ENCODE measurements at regions not wholly inside any gene's neighbourhood (a gene's known extent, or its start where the extent isn't known, plus 50 kb on each side); places are given as distances from the start of the nearest gene placed in this dataset.

DNA sequence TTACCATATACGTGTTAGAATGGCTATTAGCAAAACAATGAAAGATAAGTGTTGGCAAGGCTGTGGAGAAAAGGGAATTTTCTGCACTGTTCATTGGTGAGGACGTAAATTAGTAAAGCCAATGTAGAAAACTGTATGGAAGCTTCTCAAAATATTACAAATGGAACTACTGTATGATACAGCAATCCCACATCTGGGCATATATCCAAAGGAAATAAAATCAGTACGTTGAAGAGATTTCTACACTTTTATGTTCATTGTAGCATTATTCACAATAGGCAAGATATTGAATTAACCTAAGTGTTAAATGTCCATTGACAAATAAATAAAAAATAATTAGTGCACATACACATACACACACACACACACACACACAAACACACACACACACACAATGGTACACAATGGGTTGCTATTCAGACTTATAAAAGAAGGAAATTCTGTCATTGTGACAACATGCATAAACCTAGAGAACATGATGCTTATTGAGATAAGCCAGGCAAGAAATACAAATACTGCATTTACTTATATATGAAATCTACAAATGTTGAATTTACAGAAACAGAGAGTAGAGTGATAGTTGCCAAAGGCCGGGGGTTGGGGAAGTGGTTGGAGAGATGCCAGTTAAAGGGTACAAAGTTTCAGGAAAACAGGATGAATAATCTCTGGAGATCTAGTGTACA is 565.8 kb upstream of the LRRC4C start:
- no peak for DNase-seq (ENCODE audit: low read depth in 3 of 3, low spot score in 2 of 3)

DNA sequence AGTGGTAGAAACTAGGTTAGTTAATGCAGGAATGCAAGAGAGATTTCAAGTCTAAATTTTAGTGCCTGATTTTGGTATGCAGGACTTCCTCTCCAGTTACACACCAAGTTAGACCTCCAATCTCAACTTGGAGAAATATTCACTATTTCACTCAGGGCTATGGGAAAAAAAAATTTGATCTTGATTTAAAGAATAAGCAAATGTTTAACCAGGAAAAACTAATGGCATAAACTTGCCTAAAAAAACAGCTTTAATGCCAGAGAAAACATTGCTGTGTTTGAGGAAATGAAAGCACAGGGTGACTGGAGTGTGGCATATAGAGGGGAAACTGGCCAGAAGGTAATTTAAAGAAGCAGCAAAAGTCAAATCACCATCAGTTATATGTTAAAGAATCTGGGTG is 575.4 kb upstream of the LRRC4C start:
- no peak for DNase-seq (ENCODE audit: low read depth in 3 of 3, low spot score in 2 of 3)

DNA sequence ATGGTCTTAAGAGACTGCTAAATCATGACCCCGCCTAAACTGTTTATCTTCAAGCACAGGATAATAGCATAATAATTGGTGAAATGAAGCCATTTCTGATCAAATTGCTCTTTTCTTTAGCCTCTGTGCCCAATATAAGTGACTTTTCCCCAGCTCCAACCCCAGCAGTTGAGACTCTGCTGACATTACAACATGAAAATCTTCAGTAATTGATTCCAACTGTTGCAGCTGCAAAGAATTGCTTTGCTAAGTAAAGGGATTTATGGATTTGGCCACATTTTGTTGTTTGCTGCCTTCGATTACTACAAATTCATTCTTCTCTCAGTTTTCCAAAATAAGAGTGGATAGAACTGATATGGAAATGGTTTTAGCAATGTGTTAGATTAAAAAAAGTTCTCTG is 576.7 kb upstream of the LRRC4C start:
- DNase-seq (ENCODE audit: low read depth in 3 of 3, low spot score in 2 of 3), result no peak

DNA sequence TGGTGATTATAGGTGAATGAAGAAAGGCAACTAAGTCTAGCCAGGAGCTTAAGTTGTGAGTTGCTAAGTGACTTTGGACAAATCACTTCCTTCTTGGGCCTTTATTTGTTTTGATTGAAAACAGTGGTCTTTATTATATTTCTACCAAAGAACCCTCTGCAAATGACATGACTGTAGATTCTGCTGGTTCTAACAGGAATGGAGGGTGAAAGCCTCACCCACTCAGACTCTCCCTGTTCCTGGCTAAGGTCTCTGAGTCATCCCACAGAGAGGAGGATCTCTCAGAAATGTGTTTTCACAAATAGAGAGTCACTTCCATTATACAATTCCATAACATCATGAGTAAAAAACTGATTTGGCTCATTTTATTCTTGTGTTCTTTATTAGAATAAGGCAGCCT is 583.9 kb upstream of the LRRC4C start:
- DNase-seq (ENCODE audit: low read depth in 3 of 3, low spot score in 2 of 3), result no peak

DNA sequence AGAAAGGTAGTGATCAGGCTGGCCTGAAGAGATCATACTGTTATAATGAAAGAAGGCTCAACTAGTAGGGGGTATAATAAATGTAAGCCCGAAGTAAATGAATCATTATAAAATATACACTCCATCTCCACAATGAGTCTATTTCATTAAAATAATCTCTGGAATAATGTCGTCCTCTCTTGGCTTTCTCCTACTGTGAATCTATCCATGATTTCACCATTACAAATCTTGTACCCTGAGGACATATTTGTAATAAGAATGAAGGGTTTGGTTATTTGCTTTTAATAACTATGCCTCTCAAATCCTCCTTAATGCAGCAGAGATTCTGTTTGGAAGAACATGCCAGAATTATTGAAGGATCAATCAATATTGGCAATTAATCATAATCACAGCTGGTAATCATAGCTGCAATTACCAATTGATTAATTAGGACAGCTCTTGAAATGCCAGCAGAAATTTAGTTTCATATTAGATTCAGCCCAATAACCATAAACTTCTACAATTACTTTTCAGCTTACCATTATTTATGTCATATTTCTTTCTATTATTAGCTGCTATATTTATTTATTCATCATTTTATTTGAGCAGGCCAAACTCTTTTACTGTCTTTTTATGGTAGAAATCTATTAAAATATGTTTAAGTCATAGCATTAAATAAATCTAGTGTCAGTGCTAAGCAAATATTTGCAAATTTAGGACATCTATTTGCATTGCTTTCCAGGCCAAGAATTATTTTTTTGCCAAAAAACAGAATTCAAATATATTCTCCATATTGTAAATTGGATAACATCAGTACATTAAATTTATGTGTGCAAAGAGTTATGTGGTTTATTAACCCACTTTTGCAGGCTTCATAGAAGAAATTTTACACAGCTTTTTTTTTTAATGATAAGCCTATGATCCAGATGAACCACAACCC is 588.4 kb upstream of the LRRC4C start:
- DNase-seq (ENCODE audit: low read depth in 3 of 3, low spot score in 2 of 3), result no peak

DNA sequence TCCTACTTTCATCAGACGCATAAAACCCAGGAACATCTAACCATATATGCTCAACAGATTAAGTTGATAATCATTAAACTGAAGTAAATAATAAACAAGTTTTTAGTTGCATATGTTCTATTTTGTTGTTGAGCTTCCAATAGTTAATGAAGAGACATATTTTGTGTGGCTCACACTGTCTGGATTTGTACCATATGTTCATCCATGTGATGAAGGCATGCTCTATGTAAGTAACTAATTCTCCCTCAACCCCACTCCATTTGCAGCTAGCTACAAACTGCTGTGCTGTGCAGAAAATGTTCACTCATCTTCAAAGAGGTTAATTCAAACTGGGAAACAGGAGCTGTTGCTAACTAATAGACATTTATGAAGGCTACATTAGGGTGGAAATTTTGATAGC is 589.7 kb upstream of the LRRC4C start:
- DNase-seq (ENCODE audit: low read depth in 3 of 3, low spot score in 2 of 3), result no peak

DNA sequence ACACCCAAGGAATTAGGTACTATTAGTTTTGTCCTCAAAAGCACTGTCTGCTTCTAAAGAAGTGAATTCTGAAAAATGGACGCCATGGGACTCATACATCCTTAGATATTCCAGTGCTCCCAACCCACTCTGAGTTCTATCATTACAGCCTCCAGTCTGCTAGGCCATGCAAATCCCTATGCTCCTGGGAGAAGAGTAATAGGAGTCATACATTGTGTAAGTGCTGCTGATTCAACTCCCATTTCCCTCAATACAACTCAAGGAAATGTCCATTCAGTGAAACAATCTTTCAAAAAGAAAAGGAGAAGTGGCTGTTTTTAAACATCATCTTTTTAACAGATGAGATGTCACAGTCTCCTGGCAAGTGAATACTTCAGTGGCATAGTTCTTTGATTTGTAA is 590.2 kb upstream of the LRRC4C start:
- DNase-seq (ENCODE audit: low read depth in 3 of 3, low spot score in 2 of 3), result no peak

DNA sequence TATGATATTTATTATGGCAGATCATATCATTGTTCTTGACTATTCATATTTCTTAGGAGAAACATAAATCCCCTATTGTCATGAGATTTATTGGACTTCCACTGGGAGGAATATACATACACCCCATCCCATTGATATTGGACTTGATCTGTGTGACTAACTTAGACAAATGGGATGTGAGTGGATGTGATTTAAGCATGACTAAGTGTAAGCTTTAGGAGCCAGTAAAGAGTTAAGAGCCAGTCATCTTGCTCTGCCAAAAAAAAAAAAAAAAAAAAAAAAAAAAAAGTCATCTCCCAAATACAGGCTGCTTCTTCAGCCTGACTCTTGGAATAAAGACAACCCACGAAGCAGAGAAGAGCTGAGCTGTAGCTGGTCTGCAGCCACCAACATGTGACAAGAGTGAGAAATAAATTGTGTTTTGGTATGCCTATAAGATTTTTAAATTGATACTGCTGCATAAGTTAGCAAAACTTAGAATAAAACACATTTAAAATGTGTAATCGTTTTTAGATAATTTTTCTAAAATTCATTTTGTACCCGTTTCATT is 595.0 kb upstream of the LRRC4C start:
- DNase-seq (ENCODE audit: low read depth in 3 of 3, low spot score in 2 of 3), result no peak

DNA sequence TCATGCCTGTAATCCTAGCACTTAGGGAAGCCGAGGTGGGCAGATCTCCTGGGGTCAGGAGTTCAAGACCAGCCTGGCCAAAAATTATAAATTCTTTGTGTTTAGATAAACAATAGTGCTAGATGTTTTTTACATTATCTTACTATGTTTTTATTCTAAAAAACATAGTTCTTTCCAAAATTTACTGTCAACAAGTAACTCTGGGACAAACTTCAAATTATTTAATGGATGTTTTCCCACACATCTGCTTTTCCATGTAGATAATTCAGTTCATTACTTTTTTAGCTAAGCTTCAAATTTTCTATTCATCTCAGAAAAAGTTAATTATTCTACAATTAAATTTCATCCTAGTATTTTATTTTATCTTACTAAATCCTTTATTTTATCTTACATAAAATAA is 596.2 kb upstream of the LRRC4C start:
- no peak for DNase-seq (ENCODE audit: low read depth in 3 of 3, low spot score in 2 of 3)

DNA sequence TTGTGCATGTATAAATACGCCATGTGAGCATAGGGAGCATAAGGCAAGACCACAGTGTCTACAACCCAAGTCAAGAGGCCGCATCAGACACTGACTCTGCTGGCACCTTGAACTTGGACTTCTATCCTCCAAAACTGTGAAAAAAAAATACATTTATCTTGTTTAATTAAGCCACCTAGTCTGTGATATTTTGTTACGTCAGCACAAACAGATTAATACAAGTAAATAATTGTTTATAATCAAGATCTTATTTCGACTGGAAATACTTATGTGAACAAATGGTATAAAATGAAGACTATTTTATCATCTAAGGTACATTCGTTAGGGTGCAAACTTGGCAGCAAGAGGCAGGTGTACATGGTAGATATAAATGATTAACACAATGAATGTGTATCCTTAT is 599.3 kb upstream of the LRRC4C start:
- DNase-seq (ENCODE audit: low read depth in 3 of 3, low spot score in 2 of 3), result no peak

DNA sequence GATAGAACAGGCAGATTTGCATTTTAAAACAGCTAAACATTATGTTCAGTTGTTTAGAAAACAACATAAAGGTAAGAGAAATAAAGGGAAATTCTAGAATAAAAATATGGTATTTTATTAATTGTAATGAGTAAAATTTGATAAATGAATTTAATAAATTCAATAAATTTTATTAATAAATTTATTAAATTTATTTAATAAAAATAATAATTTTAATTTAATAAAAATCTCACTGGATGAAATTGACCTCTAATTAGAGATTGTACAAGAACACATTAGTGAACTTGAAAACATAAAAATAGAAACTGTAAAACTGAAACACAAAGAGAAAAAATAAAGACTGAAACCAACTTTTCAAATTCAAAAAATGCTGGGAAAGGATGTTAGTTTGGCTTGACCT is 605.7 kb upstream of the LRRC4C start:
- no peak for DNase-seq (ENCODE audit: low read depth in 3 of 3, low spot score in 2 of 3)

DNA sequence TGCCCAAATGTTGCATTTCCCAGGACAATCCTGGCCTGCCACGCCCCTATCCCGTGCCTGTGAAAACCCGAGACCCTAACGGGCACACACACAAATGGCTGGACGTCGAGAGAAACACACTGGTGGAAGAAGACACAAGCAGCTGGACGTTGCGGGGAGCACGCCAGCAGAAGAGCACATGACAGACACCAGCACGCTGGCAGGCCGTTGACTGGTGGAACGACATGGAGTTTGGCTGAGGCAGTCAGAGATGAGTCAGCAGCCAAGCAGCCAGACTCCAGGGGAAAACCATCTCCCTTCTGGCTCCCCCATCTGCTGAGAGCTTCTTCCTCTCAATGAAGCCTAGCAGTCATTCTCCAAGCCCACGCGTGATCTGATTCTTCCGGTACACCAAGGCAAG is 606.7 kb upstream of the LRRC4C start:
- no peak for DNase-seq (ENCODE audit: low read depth in 3 of 3, low spot score in 2 of 3)

DNA sequence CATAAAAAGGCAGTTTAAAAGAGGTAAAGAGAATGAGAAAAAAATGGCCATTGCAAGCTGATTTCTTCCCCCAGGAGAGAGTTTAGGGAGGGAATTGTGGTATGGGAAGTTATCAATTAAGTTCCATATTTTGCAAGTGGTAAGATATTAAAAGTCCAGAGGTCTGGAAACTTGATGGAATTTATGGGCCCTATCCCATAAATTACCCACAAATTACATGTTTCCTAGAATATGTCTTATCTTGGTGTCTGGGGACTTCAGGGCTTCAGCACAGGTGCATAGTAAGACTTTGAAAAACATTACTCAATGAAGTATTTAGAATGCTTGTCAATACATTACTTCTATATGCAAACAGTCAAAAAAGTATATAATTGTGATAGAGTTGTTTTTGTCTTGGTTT is 614.9 kb upstream of the LRRC4C start:
- DNase-seq (ENCODE audit: low read depth in 3 of 3, low spot score in 2 of 3), result no peak

DNA sequence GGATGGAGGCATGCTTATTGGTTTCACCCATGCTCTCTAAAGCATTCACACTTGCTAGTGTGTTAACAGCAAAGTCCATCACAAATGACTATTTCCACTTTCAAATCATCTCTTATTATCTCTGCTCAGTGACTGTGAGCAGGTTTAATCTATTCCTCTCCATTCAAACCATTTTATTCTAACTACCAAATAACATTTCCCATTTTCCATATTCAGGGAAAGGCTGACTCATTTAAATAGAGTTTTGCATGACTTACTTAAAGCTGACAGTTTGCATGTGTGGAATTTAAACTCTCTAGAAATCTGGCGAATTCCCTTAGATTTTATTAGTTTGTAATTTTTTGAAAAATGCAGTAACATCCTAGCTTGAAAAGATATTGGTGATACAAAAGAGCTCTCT is 615.7 kb upstream of the LRRC4C start:
- DNase-seq (ENCODE audit: low read depth in 3 of 3, low spot score in 2 of 3), result no peak

DNA sequence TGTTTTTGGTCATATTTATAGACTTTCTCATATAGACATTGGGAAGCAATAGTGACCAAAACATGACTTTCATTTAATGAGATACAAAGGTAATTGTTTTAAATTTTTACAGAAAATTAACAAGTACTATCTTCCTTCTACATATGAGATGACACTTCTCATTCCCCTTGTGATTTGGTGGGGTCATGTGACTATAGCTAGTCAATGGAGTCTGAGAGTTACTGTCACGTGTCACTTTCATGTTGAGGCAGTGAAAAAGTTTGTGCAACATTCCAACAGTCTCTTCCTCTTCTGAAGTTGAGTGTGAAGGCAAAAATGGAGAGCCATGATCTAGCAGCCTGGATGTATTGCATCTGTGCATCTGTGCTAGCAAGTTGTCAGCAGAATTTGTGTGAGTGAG is 618.3 kb upstream of the LRRC4C start:
- DNase-seq (ENCODE audit: low read depth in 3 of 3, low spot score in 2 of 3), result no peak

DNA sequence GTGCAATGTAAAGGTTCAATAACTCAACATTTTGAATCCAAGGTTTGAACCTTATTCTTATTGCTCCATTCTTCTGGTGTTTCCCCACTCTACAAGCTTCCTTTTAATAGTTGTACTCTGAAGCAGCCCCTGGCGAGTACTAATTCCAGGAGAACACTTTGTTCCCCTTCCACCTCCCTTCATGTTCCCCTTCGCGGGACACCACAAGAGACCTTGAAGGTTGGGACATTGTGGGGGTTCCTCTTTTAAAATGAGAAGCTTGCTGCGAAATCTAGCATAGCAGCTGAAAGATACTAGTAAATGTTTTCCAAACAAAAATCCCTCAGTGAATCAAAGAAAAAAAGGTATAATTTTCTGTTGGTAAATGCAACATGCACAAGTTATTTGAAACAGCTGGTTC is 626.3 kb upstream of the LRRC4C start:
- no peak for DNase-seq (ENCODE audit: low read depth in 3 of 3, low spot score in 2 of 3)

DNA sequence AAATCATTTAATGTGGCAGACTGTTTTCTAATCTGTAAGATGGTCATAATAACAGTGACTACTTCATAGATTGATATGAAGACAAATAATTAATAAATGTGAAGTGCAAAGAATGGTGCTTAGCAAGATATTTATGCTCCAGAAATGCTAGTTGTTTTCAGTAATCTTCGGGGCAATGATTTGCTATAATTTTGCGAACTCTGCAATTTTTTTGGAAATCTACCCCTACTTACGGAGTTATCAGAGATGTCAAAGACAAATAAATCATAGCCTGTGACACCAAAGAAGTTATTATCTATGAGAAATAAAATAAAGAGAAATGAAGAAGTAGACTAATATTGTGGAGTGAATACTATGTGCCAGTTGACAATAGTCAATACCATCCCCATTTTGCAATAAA is 634.1 kb upstream of the LRRC4C start:
- DNase-seq (ENCODE audit: low read depth in 3 of 3, low spot score in 2 of 3), result no peak

DNA sequence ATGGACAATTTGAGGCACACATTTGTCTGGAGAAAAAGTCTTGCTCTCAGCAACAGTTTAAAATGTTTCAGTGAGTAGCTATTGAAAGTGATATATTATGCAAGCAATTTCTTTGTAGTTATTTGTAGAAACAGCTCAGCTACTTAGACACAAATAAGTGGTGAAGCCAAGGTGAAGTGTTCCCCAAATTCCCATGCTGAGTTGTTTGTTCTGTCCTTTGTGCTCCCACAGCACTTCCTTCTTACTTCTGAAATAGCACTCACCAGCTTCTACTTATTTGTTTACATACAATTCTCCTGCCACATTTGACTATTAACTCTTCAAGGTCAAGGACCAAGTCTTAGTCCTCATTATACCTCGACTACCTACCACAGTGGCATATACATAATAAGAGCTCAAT is 638.6 kb upstream of the LRRC4C start:
- no peak for DNase-seq (ENCODE audit: low read depth in 3 of 3, low spot score in 2 of 3)

DNA sequence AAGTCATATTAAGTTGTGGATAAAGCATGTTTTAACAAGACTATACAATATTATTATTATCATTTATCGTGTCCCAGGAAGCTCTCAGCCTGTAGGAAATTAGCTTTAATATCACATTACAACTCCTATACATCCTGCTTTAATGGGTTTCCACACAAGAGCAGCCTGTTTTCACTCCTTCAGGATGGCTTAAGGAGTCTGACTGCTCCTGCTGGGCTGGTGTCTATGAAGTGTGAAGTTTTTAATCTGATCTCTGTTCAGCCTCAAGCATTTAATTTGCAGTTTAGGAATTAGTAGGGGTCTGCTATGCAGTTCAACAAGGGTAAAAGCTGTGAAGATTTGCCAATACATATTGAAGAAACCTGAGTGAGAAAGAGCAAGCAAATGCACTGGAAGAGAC is 653.4 kb upstream of the LRRC4C start:
- no peak for DNase-seq (ENCODE audit: low read depth in 3 of 3, low spot score in 2 of 3)

DNA sequence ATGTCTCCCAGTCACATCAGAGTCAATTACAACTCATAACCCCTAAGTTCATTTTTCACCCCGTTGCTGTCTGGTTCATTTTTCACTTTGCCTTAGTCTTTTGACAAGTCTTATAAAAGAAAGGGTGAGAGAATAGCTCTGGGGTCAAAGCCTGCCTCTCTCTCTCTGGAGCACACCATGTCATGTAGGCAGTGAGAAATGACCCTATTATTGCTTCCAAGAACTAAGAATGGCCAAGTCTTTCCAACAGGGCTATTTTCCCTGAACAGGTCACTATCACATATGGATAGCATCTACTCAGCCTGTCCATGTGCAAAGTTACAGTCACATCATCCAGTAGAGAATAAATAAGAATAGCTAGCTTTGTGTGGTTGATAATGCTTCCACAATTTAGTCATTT is 655.5 kb upstream of the LRRC4C start:
- DNase-seq (ENCODE audit: low read depth in 3 of 3, low spot score in 2 of 3), result no peak

DNA sequence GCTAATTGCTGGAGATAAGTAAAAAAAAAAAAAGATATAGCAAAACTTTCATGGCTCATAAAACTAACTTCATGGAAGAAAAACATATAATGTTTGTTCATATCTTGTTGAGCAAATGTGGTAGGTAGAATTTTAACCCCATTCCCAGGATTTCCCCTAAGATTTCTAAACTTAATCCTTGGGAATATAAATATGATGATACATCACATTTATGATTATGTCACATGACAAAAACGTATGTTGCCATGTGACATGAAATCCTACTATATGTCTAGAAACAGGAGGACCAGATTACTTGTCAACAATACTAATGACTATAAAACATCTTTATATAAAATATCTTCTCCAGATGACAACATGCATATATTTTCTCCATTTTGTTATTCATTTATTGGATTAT is 679.0 kb upstream of the LRRC4C start:
- no peak for DNase-seq (ENCODE audit: low read depth in 3 of 3, low spot score in 2 of 3)

DNA sequence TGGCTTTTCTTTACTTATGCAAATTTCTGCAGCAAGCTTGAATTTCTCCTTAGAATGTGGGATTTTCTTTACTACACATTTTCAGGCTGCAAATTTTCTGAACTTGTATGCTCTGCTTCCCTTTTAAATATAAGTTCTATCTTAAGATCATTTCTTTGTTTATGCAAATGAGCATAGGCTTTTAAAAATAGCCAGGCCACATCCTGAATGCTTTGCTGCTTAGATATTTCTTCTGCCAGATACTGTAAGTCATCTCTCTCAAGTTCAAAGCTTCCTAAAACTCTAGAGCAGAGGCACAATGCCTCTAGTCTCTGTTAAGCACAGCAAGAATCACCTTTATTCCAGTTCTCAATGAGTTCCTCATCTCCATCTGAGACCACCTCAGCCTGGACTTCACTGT is 685.9 kb upstream of the LRRC4C start:
- DNase-seq (ENCODE audit: low read depth in 3 of 3, low spot score in 2 of 3), result no peak

All from right renal cortex interstitium (tissue), 3 donors.